Urinary bladder (tissue), 3 donors: ENCODE measurements at regions not wholly inside any gene's neighbourhood (a gene's known extent, or its start where the extent isn't known, plus 50 kb on each side); places are given as distances from the start of the nearest gene placed in this dataset.
"Not testable (repeated sequence)": the region's sequence is repeated elsewhere in the genome, so short reads cannot be mapped to it uniquely, and the experiment has no call there.

Experiments
- DNase-seq: peaks from one replicate; pipeline ENCODE4 v3.0.0-alpha.2; 2015; ENCODE audit errors: extremely low spot score
- H3K27ac ChIP-seq: one replicate; pipeline ENCODE4 v1.5.1; 2013; ENCODE audit warnings: low read depth, mild to moderate bottlenecking, moderate library complexity
- H3K36me3 ChIP-seq: one replicate; pipeline ENCODE4 v1.6.1; 2013; ENCODE audit warnings: mild to moderate bottlenecking, moderate library complexity; ENCODE audit not compliant: insufficient read depth
- H3K4me1 ChIP-seq: one replicate; pipeline ENCODE4 v1.6.1; 2013; ENCODE audit warnings: mild to moderate bottlenecking, moderate library complexity; ENCODE audit not compliant: insufficient read depth
- H3K4me3 ChIP-seq: one replicate; pipeline ENCODE4 v1.5.1; 2013; ENCODE audit warnings: low read depth, low read length
- WGBS: extraction: QIAGEN DNeasy Blood & Tissue Kit; methylation state at CpG from one replicate; pipeline ENCODE4 v1.1.7; 2013; 5-methylcytosine and 5-hydroxymethylcytosine counted together
- donor health status: healthy with polysubstance abuse.
- donor health status: healthy.

- DNase-seq, result no peak
- Histone ChIP-seq H3K36me3 (no peaks in the 10 kb centered on the region), H3K4me3 (no peak overlapping the region), H3K4me1 (peaks cover 1% of the 10 kb centered on the region), H3K27ac (no peak overlapping the region)
- 80% methylated on average over 3 of the region's 3 CpGs for WGBS
Observed at GRCh38 chr2:189308056-189308790, 128.7 kb upstream of the COL5A2 start.

GRCh38 chr2:189309331-189309730 is 129.8 kb upstream of the COL5A2 start:
- no peak for DNase-seq
- WGBS, result 88% methylated on average over 4 of the region's 4 CpGs

DNA sequence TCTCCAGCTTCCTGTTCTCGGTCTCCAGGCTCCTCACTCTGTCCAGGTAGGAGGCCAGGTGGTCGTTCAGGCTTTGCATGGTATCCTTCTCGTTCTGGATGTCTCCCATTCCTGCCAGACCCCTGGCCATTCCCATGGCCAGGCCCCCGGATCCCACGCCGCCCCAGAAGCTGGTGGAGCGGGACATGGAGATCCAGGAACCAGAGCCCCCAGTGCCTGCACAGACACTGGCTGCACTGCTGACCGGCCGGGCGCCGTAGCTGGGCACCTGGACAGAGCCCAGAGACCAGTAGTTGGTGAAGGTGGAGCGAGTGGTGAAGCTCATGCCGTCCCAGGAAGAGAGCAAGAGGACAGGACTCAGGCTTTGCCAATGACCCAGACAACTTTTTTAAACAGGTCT is 129.1 kb upstream of the WDR75 start:
- Histone ChIP-seq H3K27ac (no peak overlapping the region), H3K4me1 (no peaks in the 10 kb centered on the region), H3K4me3 (no peak overlapping the region), H3K36me3 (no peaks in the 10 kb centered on the region)
- no peak for DNase-seq
- 98% methylated on average over 13 of the region's 13 CpGs for WGBS

More at GRCh38 chr2:189309331-189309730, 129.8 kb upstream of the COL5A2 start:
- Histone ChIP-seq H3K4me1 (peaks cover 1% of the 10 kb centered on the region), H3K4me3 (no peak overlapping the region), H3K36me3 (no peaks in the 10 kb centered on the region), H3K27ac (no peak overlapping the region)

DNA sequence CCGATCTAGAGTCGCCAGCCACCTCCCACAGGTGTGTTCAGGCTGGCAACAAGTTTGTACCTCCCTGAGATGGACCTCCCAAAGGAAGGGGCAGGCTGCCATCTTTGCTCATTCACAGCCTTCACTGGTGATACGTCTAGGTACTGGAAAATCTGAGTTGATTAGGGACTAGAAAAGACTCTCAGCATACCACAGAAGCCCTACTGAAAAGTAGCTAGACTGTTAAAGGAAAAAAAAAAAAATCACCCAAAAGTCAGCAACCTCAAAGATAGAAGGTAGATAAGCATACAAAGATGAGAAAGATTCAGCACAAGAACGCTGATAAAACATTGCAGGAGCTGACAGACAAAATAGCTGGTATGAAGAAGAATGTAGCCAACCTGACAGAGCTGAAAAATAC is 128.6 kb upstream of the WDR75 start:
- DNase-seq, result no peak
- H3K36me3 ChIP-seq, result no peaks in the 10 kb centered on the region
- H3K27ac ChIP-seq, result no peak overlapping the region
- H3K4me3 ChIP-seq, result no peak overlapping the region
- no peaks in the 10 kb centered on the region for H3K4me1 ChIP-seq
- WGBS, result 89% methylated on average over 4 of the region's 4 CpGs

- 57% methylated on average over 1 of the region's 1 CpG for WGBS
- H3K4me3 ChIP-seq, result no peak overlapping the region
Observed at GRCh38 chr2:189318761-189319160, 122.5 kb upstream of the WDR75 start.

GRCh38 chr2:189319424-189319823 is 121.8 kb upstream of the WDR75 start:
- not testable (repeated sequence) for H3K4me1 ChIP-seq, H3K36me3 ChIP-seq, H3K4me3 ChIP-seq, DNase-seq, H3K27ac ChIP-seq
- 95% methylated on average over 11 of the region's 11 CpGs for WGBS

More at GRCh38 chr2:189318761-189319160, 122.5 kb upstream of the WDR75 start:
- no peak for DNase-seq
- no peaks in the 10 kb centered on the region for H3K4me1 ChIP-seq
- H3K27ac ChIP-seq, result no peak overlapping the region
- H3K36me3 ChIP-seq, result no peaks in the 10 kb centered on the region

- Histone ChIP-seq H3K27ac (no peak overlapping the region), H3K4me3 (no peak overlapping the region), H3K36me3 (no peaks in the 10 kb centered on the region), H3K4me1 (no peaks in the 10 kb centered on the region)
- no peak for DNase-seq
- 49% methylated on average over 2 of the region's 2 CpGs for WGBS
Observed at GRCh38 chr2:189327879-189328847, 113.1 kb upstream of the WDR75 start.

DNA sequence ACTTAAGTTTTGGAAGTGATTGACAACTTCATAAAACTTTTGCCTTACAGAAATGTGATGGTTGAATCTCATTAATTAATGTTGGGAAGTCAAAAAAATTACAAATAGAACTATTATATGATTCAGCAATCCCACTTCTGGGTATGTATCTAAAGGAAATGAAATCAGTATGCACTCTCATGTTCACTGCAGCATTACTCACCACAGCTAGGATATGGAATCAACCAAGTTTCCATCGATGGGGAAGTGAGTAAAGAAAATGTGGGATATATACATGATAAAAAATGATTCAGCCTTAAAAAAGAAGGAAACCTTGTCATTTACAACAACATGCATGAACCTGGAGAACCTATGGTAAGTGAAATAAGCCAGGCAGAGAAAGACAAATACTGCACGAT is 112.4 kb upstream of the WDR75 start:
- WGBS, result 92% methylated on average over 2 of the region's 2 CpGs
- no peak overlapping the region for H3K27ac ChIP-seq
- H3K4me3 ChIP-seq, result no peak overlapping the region
- no peak for DNase-seq
- H3K4me1 ChIP-seq, result no peaks in the 10 kb centered on the region
- no peaks in the 10 kb centered on the region for H3K36me3 ChIP-seq

DNA sequence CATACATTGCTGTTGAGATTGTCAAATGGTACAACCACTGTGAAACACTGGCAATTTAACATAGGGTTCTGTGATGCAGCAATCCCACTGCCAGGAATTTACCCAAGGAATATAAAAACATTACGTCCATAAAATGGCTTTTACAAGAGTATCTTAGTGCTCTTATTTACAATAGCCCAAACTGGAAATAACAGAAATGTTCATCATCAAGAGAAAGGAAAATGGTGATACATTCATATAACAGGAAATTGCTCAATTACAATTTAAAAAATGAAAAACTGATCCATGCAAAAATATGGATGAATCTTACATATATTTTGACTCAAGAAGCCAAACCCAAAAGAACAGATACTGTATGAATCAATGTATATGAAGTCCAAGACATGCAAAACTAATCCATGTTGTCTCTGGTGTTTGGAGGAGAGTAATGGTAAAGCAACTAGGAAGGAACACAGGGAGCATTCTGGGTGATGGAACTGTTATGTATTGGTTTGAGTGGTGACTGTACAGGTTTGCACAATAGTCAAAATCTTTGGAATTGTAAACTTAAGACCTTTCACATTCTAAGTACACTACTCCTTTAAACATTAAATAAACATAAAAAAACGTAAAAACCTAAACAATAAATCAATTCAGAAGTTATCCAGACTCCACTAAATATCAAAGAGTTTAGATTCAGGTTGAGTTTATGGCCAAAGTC is 104.8 kb upstream of the WDR75 start:
- 43% methylated on average over 2 of the region's 2 CpGs for WGBS

GRCh38 chr2:189337656-189338055 is 103.6 kb upstream of the WDR75 start:
- H3K4me1 ChIP-seq, result peaks cover 2% of the 10 kb centered on the region
- H3K27ac ChIP-seq, result no peak overlapping the region
- no peak for DNase-seq
- 18% methylated on average over 1 of the region's 1 CpG for WGBS
- no peaks in the 10 kb centered on the region for H3K36me3 ChIP-seq
- H3K4me3 ChIP-seq, result no peak overlapping the region

More for the DNA sequence above, 104.8 kb upstream of the WDR75 start:
- H3K4me3 ChIP-seq, result no peak overlapping the region
- H3K27ac ChIP-seq, result no peak overlapping the region
- H3K4me1 ChIP-seq, result peaks cover 2% of the 10 kb centered on the region
- no peaks in the 10 kb centered on the region for H3K36me3 ChIP-seq
- no peak for DNase-seq

- DNase-seq, result no peak
- WGBS, result 60% methylated on average over 3 of the region's 3 CpGs
- Histone ChIP-seq H3K27ac (peak overlapping the region; percentile 89), H3K36me3 (no peaks in the 10 kb centered on the region), H3K4me3 (no peak overlapping the region), H3K4me1 (peaks cover 2% of the 10 kb centered on the region)
Observed at GRCh38 chr2:189338115-189338514, 103.2 kb upstream of the WDR75 start.

DNA sequence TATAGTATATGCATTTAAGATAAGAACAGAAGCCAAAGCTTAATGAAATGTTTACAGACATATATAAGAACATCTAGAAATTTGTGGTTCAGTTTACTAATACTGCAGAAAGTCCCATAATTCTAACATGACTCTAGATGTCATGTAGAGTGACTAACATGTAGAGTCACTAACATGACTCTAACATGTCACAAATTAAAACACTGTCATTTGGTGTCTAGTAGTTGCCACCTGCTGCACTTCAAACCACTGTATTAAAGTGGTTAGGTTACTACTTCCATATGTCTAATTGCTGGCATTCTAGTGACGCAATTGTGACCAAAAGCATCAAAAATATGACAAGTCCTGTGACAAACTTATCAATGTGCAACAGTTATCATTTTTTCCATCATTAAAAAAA is 100.2 kb upstream of the WDR75 start:
- no peak overlapping the region for H3K4me3 ChIP-seq
- no peak for DNase-seq
- H3K4me1 ChIP-seq, result peaks cover 2% of the 10 kb centered on the region
- H3K27ac ChIP-seq, result no peak overlapping the region
- no peaks in the 10 kb centered on the region for H3K36me3 ChIP-seq
- WGBS, result 99% methylated on average over 1 of the region's 1 CpG

DNA sequence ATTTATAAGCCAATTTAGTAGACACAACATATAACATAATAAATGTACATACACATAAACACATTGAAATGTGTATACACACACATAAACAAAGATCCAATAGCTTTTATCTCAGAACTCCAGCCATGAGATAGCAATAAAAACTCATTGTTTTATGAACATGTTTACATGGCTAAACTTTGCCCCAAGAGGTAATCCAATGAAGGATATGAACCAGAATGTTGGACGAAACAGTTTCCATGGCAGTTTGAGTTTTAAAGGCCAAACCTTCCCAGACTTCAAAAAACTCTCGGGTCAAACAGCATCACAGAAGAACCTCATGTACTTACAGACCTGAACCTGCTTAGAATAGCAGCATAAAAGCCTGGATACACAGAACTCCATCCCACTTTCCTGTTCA is 97.2 kb upstream of the WDR75 start:
- H3K36me3 ChIP-seq, result no peaks in the 10 kb centered on the region
- 53% methylated on average over 2 of the region's 2 CpGs for WGBS
- no peak overlapping the region for H3K4me3 ChIP-seq
- no peaks in the 10 kb centered on the region for H3K4me1 ChIP-seq
- no peak overlapping the region for H3K27ac ChIP-seq
- DNase-seq, result no peak
